Astrocyte of the cerebellum (primary cell): ENCODE measurements at regions not wholly inside any gene's neighbourhood (a gene's known extent, or its start where the extent isn't known, plus 50 kb on each side); places are given as distances from the start of the nearest gene placed in this dataset.

Experiments used
- DNase-seq: peaks from one replicate; pipeline ENCODE4 v3.0.0-alpha.2; 2011; ENCODE audit warnings: low read depth
- H3K4me3 ChIP-seq: 2 replicates; pipeline ENCODE4 v1.5.1; 2011; ENCODE audit warnings: mild to moderate bottlenecking, low read depth, low read length, moderate library complexity
- in situ Hi-C: cut with HindIII; loops from 2 replicates; pipeline ENCODE4 v1.10.0; 2017; ENCODE audit warnings: low sequenced_read_pairs
- TF ChIP-seq, protein P1 (sequence below): IDR thresholded peaks from 2 replicates; pipeline ENCODE4 v1.5.1; 2012; ENCODE audit warnings: low read length, low read depth, moderate library complexity, mild to moderate bottlenecking; ENCODE audit errors: missing control alignments

DNA sequence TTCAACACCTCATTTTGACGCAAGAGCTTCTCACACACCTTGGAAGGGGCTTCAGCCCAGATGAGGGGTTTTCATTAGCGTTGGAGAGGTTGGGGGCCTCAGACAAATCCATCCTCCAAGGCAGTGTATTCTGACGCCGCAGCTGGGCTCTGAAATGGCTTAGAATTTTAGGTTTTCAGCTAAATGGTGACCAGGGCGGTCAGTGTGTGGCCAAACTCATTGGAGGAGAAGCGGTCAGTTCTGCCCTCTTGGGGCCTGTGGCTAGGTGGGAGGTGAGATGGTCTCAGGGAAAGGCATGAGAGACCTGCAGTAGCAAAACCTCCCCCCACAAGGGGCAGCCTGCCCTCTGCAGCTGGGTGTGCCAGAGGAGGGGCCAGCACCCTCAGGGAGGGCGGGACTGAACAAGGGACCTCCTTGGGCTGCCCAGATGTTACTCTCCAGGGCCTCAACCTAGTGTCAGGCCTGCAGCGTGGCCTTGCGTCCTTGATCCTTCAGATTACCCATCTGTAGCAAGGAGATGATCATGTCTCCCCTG, 155.8 kb downstream of the URI1 start:
- TF ChIP-seq, protein P1, sequence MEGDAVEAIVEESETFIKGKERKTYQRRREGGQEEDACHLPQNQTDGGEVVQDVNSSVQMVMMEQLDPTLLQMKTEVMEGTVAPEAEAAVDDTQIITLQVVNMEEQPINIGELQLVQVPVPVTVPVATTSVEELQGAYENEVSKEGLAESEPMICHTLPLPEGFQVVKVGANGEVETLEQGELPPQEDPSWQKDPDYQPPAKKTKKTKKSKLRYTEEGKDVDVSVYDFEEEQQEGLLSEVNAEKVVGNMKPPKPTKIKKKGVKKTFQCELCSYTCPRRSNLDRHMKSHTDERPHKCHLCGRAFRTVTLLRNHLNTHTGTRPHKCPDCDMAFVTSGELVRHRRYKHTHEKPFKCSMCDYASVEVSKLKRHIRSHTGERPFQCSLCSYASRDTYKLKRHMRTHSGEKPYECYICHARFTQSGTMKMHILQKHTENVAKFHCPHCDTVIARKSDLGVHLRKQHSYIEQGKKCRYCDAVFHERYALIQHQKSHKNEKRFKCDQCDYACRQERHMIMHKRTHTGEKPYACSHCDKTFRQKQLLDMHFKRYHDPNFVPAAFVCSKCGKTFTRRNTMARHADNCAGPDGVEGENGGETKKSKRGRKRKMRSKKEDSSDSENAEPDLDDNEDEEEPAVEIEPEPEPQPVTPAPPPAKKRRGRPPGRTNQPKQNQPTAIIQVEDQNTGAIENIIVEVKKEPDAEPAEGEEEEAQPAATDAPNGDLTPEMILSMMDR = no peak
- no peak overlapping the region for H3K4me3 ChIP-seq
- in situ Hi-C loops = no loop called here
- DNase-seq = no peak

GRCh38 chr19:30102239-30102638, 160.2 kb downstream of the URI1 start:
- in situ Hi-C loops = no loop called here
- DNase-seq = no peak
- TF ChIP-seq, protein P1 = no peak
- no peak overlapping the region for H3K4me3 ChIP-seq

DNA sequence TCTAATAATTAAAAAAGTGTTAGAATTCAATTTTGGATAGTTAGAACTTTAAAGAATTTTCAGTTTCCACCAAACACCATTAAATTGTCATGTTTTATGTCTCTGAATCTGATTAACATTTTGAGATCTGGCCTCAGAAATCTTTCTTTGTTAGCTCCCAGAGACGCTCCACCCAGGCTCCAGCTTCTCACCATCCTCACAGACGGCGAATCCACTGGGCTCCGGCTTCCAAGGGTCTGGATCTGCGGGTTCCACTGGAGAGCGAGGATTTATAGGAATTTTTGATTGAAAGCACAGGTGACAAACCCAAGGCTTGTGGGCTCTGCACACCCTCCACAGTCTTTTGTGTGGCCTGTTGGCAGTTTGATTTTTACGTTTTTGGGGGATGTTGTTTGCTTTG, 160.6 kb downstream of the URI1 start:
- H3K4me3 ChIP-seq = no peak overlapping the region
- TF ChIP-seq, protein P1 = no peak
- in situ Hi-C loops = no loop called here
- DNase-seq = no peak

GRCh38 chr19:30103981-30104380, 161.9 kb downstream of the URI1 start:
- in situ Hi-C loops = no loop called here
- H3K4me3 ChIP-seq = no peak overlapping the region
- TF ChIP-seq, protein P1 = no peak
- DNase-seq = no peak

- in situ Hi-C loops = no loop called here
- H3K4me3 ChIP-seq = no peak overlapping the region
- no peak for DNase-seq
- TF ChIP-seq, protein P1 = no peak
These were observed 163.3 kb downstream of the URI1 start for GRCh38 chr19:30105316-30105715.

DNA sequence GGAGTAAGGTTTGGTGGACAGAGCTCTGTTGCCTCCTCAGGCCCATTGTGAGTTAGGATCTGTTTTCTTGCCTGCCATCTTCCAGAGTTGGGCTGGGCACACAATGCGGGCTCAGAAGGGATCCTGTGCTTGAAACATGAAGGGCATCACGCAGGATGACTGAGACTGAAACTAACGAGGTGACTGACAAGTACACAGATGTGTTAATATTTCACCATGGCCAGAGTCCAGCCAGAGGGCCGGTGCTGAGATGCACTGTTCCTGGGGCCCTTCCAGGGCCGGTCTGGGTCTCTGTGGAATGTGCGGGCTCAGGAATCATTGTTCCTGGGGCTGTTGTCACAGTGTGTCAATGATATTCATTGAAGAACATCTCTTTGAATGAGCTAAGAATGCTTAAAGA, 163.7 kb downstream of the URI1 start:
- no peak for DNase-seq
- TF ChIP-seq, protein P1 = no peak
- no peak overlapping the region for H3K4me3 ChIP-seq
- in situ Hi-C loops = no loop called here
